AML-193 (cell line): ENCODE measurements at regions not wholly inside any gene's neighbourhood (a gene's known extent, or its start where the extent isn't known, plus 50 kb on each side); places are given as distances from the start of the nearest gene placed in this dataset.
"Not testable (repeated sequence)": the region's sequence is repeated elsewhere in the genome, so short reads cannot be mapped to it uniquely, and the experiment has no call there.

ENCODE experiments used
- DNase-seq, 2 experiments: peaks; one replicate each; lab custom pipeline; 2025; lab: John Stamatoyannopoulos, UW

DNA sequence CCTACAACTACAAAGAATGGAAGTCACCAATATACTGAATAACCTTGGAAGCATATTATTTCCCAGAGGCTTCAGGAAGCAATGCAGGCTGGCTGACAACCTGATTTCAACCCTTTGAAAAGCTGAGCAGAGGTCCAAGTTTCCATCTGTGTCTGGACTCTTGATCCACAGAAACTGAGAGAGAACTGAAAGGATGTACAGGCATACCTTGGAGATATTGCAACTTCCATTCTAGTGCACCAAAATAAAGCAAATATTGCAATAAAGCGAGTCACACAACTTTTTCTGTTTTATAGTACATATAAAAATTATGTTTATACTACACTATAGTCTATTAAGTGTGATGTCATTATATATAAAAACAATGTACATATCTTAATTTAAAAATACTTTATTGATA is 85.3 kb downstream of the TYW3 start:
- no peak for DNase-seq

DNA sequence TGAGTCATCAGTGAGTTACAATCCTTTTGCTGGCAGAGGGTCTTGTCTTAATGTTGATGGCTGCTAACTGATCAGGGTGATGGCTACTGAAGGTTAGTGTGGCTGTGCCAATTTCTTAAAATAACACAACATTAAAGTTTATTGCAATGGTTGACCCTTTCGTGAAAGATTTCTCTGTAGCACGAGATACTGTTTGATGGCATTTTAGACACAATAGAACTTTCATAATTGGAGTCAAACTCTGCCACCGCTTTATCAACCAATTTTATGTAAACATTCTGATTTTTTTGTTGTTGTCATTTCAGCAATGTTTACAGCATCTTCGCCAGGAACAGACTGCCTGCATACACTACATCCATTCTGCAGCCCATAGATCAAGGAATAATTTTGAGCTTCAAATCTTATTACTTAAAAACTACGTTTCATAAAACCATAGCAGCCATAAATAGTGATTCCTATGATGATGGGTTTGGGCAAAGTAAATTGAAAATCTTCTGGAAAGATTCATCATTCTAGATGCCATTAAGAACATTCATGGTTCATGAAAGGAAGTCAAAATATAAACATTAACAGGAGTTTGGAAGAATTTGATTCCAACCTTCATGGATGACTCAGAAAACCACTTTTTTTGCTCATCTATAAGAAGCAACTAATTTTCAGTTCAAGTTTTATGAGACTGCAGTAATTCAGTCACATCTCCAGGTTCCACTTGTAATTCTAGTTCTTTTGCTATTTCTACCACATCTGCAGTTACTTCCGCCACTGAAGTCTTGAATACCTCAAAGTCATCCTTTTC is 85.9 kb downstream of the TYW3 start:
- no peak for DNase-seq

DNA sequence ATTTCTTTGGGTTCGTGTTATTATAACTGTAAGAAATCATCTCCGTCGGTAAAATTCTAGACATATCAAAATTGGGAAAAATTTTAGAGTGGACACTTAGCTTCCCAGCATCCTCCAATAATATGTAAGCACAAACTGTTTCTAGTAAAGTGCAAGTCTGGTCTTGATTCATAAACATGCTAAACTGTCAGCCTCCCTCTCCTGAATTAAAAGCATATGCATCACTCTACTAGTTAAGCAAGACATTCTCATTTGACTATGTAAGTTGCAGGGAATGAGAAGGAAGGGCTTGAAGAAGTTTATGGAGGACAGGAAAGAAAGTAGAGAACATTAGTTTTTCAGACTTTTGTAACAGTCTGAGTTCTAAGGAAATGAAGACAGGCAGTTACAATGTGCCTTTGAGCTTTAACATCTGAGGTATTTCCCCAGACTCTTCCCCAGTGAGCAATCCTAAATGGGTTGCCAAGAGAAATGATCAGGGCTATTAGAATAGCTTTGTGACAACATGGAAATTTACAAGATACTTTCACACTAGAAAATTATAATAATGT is 90.0 kb downstream of the TYW3 start:
- DNase-seq: no peak

DNA sequence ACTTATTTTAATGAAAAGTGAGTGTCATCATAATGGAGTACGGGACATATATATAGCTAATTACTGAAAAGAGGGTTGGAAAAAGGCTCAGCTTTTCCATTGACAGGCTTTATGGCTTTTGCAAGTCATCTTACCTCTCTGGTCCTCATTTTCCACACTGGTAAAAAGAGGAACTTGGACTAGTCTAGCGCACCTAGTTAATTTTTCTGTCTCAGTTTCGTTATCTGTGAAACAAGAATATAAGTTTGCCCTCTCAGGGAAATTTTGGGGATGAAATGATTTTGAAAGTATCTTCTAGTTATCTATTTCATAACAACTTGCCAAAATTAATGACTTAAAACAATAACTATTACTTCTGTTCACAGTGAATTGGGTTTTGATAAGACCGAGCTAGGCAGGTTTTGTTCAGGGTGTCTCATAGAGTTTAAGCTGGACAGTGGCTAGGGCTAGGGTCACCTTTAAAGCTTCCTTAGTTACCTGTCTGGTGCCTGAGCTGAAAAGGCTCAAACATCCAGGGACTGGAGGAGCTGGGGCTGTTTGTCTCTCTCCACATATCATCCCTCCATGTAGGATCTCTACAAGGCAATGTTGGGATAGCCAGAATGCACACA is 91.7 kb downstream of the TYW3 start:
- no peak for DNase-seq

DNA sequence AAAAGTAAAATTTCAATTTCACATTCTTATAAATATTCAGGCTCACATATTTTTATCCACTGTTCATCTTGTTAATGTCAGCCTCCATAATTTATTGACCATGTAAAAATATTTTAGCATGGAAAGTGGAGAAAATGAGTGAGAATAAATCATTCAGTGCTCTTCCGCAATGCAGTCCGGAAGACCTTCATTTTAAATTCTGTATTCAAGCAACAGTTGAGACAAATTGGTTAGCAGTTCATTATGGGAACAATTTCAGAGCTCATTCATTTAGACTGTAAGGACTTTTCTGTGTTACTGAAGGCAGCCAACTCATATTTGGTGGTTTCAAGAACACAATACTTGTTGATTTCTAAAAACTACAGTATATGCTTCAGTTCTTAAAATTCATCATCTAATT is 97.8 kb downstream of the TYW3 start:
- DNase-seq: no peak

DNA sequence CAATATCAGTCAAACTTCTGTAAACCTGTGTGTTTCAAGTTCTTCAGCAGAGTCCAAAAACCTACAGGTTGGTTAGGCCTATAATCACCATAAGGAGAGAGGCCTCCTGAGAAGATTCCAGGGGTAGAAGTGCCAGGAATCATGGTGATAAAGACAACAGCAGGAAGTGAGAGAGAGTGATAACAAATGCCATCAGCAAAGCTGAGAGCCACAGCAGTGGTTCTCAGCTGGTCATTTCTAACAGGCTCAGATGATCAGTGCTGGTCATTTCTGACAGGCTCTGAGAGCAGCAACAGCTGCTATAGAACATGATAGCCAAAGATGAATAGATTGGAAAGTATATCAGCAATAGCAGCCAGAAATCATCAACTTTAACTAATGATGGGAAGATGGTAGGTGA is 101.3 kb downstream of the TYW3 start:
- no peak for DNase-seq

DNA sequence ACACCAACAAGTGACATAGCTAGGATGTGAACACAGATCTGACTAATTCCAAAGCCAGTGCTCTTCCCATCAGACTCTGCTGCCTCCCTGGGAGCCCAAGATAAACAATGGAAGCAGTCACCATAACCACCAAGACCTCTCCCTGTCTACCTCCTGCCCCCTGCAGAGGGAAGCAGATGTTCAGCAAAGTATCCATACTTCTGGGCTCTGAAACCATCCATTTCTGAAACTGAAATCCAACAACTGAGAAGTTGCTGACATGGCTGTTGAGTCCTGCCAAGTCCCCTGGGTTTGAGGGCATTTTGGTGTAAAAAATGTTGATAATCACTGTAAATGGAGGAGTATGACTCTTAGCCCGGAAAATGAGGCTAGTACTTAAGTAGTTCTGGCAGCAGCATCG is 102.1 kb downstream of the TYW3 start:
- no peak for DNase-seq

DNA sequence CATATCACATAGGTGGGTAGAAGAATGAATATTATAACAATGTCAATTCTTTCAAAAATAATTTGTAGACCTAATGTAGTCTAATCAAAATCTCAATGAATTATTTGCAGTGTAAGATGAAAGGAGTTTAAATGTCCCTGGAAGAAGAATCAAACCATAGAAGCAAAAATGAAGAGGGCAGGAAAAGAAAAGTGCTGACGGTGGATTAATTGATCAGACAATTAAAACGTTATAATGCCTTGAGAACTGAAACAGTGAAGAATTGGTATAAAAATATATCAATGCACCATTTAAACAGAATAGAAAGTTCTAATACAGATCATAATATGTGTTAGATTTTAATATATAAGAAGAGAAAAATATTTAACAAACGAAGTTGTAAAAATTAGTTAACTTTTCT is 109.8 kb downstream of the TYW3 start:
- DNase-seq: no peak

DNA sequence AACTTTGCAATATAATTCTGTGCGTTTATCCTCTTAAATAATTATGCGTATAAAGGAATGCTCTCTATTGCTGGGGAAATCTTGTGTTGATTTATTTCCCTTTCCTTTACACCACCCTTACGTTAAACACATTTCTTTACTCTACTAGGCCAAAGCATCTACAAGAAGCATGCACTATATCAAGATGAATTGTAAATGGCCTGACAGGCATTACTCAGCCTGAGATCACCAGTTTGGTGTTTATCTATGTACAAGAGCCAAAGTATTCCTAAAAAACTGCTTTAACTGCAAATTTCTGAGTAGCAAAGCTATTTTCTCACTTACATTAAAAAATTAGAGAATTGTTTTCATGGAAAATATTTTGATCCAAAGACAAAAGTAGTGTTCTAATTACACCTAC is 114.8 kb downstream of the TYW3 start:
- DNase-seq: no peak

DNA sequence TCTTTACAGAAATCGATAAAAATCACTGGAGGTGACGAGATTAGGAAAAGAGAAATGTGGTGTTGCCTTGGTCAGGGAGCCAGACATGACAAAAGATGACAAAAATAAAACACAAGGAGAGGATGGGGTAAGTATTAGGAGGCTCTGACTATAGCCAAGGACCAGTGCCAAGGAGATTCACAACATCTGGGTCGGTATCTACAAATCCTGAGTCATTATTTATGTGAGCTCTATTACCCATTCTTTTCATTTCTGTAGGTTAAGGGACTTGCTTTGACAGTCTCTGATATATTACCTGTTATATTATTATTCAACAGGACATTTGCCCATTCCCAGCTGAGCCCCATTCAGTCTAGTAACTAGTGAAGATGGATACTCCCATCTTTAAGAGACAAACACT is 120.8 kb downstream of the TYW3 start:
- DNase-seq: no peak

DNA sequence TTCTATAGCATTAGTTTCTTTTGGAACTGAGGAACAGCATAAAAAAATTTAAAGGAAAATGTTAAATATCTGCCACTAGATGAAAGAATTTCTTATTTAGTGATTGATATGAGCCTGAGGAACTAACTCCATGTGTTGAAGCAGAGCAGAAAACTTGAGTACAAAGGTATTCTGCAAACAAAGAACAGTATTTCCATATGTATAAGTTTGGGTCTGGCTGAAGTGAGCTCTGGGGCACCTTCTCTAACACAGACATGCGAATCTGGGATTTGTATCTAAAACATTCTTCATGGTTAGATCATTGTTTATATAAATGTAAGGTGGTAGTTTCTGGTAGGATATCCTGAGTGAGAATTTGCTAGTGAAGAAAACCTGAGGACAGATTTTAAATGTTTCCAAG is 123.2 kb downstream of the TYW3 start:
- DNase-seq: no peak

DNA sequence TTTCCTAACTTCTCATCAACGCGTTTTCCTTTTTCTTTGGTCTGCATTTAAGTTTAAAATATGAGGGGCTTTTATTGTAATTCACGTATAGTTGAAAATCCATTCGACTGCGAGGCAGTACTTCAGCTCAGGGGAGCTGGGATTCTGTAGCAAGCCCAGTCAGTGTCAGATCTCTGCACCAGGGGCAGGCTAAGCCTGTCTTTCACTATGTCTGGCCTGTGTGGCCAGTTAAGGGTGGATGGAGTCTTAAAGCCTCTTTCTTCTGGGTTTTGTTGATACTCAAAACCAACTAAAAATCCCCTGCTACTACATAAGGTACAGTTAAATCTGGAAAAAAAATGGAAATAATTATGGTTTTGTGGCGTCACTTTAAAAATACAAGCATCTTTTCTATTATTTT is 124.7 kb downstream of the TYW3 start:
- no peak for DNase-seq

DNA sequence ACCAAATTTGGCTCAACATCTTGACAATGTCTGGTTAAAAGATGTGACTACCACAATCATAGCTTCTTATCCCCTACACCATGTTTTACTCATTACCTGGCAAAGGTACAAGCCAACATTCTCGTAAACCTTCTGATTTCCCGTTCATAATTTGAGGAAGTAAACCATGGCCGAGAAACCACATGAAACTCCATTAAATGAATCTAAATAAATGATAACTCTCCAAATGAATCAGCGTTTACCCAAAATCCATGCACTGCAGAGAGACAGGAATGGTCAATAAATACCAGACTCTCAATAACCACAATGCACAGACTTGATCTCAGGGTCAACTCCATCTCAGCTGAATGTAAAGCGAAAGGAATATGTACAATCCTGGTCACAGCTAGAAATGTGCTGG is 125.2 kb downstream of the TYW3 start:
- no peak for DNase-seq

DNA sequence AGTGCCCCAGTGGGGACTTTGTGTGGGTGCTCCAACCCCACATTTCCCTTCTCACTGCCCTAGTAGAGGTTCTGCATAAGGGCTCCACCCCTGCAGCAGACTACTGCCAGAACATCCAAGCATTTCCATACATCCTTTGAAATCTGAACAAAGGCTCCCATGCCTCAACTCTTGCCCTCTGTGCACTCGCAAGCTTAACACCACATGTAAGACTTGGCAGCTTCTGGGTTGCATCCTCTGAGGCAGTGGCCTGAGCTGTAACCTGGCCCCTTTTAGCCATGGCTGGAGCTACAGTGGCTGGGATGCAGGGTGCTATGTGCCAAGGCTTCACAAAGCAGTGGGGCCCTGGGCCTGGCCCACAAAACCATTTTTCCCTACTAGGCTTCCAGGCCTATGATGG is 128.9 kb downstream of the TYW3 start:
- DNase-seq: no peak

DNA sequence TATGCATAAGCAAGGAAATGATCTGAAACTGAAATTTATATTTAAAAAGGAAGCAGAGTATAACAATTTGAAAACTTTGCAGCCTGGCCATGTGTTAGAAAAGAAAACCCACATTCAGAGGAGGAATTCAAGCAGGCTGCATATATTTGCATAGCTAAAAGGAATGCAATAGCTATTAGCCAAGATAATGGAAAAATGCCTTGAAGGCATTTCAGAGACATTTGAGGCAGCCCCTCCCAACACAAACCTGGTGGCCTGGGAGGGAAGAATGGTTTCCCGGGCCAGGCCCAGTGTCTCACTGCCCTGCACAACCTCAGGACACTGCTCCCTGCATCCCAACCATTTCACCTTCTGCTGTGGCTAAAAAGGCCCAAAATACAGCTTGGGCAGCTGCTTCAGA is 136.8 kb downstream of the TYW3 start:
- no peak for DNase-seq

DNA sequence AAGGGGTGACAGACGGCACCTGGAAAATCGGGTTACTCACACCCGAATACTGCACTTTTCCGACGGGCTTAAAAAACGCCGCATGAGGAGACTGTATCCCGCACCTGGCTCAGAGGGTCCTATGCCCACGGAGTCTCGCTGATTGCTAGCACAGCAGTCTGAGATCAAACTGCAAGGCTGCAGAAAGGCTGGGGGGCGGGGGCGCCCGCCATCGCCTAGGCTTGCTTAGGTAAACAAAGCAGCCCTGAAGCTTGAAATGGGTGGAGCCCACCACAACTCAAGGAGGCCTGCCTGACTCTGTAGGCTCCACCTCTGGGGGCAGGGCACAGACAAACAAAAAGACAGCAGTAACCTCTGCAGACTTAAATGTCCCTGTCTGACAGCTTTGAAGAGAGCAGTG is 144.4 kb downstream of the TYW3 start:
- DNase-seq: not testable (repeated sequence)

DNA sequence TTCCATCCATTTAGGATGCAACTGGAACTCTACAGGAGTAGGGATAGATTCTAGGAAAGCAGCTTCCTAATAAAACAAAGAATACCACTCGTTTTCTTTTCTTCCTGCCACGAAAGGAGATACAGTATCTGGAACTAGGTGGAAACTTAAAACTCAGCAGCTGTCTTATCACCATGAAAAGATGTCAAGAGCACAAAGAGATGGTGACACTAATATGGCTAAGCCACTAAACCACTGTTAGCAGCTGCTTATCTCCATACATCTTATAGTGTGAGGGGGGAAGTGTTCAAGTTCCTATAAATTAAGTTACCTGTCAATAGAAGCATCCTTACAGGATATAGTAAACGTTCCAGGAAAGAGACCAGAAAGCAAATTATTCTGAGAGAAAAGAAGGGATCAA is 162.5 kb downstream of the TYW3 start:
- no peak for DNase-seq

DNA sequence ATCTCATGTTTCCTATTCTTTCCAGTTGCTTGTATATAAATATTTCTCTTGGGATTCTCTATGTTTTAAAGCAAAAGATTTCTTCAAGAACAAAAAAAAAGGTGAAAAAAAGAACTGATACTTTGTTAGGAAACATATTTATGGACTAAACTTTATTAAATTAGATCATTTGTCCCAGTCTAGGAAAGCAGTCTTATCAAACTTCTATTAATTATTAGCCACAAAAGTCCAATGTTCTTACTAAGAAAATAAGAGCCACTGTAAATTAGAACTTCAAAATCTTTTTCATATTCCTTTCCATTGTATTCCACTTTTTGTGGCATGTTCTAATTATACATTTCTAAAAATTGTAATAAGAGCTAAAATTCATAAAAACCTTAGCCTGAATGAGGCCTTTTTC is 175.2 kb downstream of the TYW3 start:
- DNase-seq: no peak

DNA sequence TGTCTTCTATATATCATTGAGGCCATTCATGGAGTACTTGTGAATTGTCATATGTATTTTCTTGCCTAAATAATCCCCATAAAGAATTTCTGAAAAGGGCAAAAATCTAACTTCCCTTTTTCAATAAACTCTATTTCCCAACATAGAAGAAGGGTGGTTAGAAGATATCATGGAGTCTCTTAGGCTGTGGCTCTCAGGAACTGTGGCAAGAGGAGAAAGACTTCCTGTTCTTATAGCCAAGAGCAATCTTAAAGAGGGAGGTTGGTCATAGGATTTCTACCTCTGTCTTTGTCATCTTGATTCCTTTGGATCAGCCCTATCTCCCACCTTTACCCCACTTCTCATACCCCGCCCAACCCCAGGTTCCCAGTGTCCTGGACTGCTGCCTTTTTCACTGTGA is 175.8 kb downstream of the TYW3 start:
- DNase-seq: peak; percentile 53 to 72

DNA sequence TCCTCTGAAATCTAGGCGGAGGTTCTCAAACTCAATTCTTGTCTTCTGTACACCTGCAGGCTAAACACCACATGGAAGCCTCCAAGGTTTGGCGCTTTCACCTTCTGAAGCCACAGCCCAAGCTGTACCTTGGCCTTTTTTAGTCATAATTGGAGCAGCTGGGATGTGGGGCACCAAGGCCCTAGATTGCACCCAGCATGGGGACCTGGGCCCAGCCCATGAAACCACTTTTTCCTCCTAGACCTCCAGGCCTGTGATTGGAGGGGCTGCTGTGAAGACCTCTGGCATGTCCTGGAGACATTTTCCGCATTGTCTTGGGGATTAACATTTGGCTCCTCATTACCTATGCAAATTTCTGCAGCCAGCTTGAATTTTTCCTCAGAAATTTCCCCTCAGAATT is 181.0 kb downstream of the TYW3 start:
- no peak for DNase-seq

DNA sequence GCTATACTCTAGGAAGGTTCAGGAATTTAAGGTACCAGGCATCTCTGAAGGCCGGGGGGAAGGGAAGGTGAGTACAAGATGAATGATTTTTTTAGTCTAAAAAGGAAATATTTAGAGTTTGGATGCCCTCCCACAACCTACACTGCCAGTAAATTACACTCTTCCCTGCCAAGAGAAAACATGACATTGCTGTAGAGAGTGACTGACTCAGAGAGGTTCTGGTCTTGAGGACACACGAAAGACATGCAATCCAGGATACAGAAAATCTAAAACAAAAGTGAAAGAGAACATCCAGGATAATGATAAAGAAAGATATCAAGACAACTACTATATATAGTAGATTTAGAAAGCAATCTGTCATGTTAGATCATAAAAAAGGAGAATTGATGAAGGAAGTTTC is 200.5 kb downstream of the TYW3 start:
- DNase-seq: no peak

DNA sequence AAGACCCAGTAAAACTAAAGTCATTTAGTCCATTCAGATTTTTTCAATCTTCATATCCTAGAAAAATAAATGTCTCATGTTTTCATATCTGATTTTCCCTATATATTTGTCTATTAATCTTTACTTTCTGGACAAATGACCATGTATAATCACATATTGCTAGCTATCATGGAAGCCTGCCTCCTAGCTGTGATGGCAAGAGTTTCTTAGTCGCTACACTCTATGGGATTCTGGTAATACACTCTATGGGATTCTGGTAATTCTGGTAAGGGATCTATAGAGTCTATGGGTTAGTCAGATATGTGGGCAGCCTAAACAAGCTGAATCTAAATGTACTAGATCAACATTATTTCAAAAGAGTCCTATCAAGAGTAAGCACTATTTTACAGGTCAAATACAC is 198.7 kb upstream of the LHX8 start:
- DNase-seq: no peak

DNA sequence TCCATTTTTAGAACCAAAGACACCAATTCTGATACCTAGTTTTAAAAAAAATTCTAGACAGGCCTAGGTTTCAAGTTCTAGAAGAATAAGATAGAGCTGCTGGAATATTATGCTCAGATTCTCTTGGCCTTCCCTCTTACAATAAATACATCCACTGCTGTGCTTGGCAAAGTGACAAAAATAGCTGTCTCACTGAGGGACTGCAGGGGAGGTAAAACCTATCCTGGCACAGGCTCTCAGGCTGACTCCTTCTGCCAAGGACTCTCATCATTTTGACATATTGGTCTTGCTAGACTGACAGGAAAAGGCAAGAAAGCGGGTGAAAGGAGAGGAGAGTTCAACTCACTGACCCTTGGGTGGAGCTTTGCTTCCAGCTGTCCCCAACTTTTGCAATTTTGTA is 197.0 kb upstream of the LHX8 start:
- DNase-seq: no peak

DNA sequence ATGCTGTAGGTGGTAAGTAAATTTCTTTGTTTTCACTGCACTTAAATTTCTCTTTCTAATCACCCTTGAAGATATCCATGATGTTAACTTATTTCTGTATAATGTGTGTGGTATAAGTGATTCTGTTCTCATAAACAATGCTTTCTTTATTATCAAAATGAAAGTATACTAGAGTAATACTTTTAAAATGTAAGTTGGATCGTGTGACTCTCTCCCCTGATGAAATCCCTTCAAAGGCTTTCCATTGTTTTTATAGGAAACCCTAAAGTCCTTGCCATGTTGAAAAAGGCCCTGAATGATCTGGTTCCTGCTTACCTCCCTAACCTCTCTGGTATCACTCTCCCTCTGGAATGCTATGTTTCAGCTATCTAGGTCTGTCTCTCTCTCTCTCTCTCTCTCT is 191.1 kb upstream of the LHX8 start:
- DNase-seq: no peak
